Endothelial cell of umbilical vein (primary cell): ENCODE measurements at regions not wholly inside any gene's neighbourhood (a gene's known extent, or its start where the extent isn't known, plus 50 kb on each side); places are given as distances from the start of the nearest gene placed in this dataset.

Source experiments
- CTCF ChIP-seq, 2 donors: IDR thresholded peaks; 1 replicate in 1 of 2; 2 replicates in 1 of 2; pipeline ENCODE4 v1.5.1; 2011; ENCODE audit warnings: low read length in 2 of 2, mild to moderate bottlenecking in 2 of 2, moderate library complexity in 2 of 2, control low read depth in 1 of 2, inconsistent platforms in 1 of 2, low read depth in 1 of 2; ENCODE audit not compliant: insufficient read depth in 1 of 2; ENCODE audit errors: extremely low read depth in 1 of 2
- EZH2 ChIP-seq: IDR thresholded peaks from 2 replicates; pipeline ENCODE4 v1.6.1; 2012; ENCODE audit warnings: borderline replicate concordance, low read depth, mild to moderate bottlenecking, moderate library complexity, low read length, inconsistent platforms; ENCODE audit not compliant: severe bottlenecking
- FOS ChIP-seq: IDR thresholded peaks from 2 replicates; pipeline ENCODE4 v1.6.1; 2011; ENCODE audit warnings: mild to moderate bottlenecking, low read length, moderate library complexity, borderline replicate concordance; ENCODE audit not compliant: insufficient read depth
- GATA2 ChIP-seq: IDR thresholded peaks from 2 replicates; pipeline ENCODE4 v1.7.0; 2011; ENCODE audit warnings: low read depth, mild to moderate bottlenecking, moderate library complexity, mixed read lengths, low read length; ENCODE audit not compliant: insufficient read length, insufficient read depth
- JUN ChIP-seq: IDR thresholded peaks from 2 replicates; pipeline ENCODE4 v1.6.1; 2011; ENCODE audit warnings: borderline replicate concordance, low read depth; ENCODE audit not compliant: insufficient read length, insufficient read depth
- MAX ChIP-seq: IDR thresholded peaks from 2 replicates; pipeline ENCODE4 v1.6.1; 2011; ENCODE audit not compliant: insufficient read depth, insufficient read length
- MYC ChIP-seq: IDR thresholded peaks from one replicate; pipeline ENCODE4 v1.6.1; 2011; ENCODE audit warnings: mild to moderate bottlenecking, low read depth, low read length
- POLR2A ChIP-seq: IDR thresholded peaks from 2 replicates; pipeline ENCODE4 v1.6.1; 2012; ENCODE audit warnings: low read depth, mild to moderate bottlenecking, control low read depth, low read length
- POLR2AphosphoS5 ChIP-seq: IDR thresholded peaks from 2 replicates; pipeline ENCODE4 v1.6.1; 2012; ENCODE audit warnings: low read depth, mild to moderate bottlenecking, control low read depth, low read length, moderate library complexity; ENCODE audit not compliant: insufficient read depth

- TF ChIP-seq POLR2A = no peak
- TF ChIP-seq EZH2 = no peak
- TF ChIP-seq MAX = no peak
- TF ChIP-seq GATA2 = no peak
- TF ChIP-seq CTCF (IDR thresholded peaks at IDR 0.05; ENCODE audit: extremely low read depth in 1 of 2, insufficient read depth in 1 of 2, low read depth in 1 of 2, low read length in 2 of 2) = no peak
- no peak for TF ChIP-seq POLR2AphosphoS5
- no peak for TF ChIP-seq MYC
- no peak for TF ChIP-seq JUN
- no peak for TF ChIP-seq FOS
These were observed 212.9 kb upstream of the SERP2 start for GRCh38 chr13:44160591-44161191.
